Activated CD4-positive, alpha-beta T cell treated with anti-CD3 and anti-CD28 coated beads for 24 hours (primary cell): ENCODE measurements at regions not wholly inside any gene's neighbourhood (a gene's known extent, or its start where the extent isn't known, plus 50 kb on each side); places are given as distances from the start of the nearest gene placed in this dataset.

Experiments used
- DNase-seq, 2 donors: peaks; one replicate each; pipeline ENCODE4 v3.0.0-alpha.2; 2020; ENCODE audit warnings: low read depth in 2 of 2

DNA sequence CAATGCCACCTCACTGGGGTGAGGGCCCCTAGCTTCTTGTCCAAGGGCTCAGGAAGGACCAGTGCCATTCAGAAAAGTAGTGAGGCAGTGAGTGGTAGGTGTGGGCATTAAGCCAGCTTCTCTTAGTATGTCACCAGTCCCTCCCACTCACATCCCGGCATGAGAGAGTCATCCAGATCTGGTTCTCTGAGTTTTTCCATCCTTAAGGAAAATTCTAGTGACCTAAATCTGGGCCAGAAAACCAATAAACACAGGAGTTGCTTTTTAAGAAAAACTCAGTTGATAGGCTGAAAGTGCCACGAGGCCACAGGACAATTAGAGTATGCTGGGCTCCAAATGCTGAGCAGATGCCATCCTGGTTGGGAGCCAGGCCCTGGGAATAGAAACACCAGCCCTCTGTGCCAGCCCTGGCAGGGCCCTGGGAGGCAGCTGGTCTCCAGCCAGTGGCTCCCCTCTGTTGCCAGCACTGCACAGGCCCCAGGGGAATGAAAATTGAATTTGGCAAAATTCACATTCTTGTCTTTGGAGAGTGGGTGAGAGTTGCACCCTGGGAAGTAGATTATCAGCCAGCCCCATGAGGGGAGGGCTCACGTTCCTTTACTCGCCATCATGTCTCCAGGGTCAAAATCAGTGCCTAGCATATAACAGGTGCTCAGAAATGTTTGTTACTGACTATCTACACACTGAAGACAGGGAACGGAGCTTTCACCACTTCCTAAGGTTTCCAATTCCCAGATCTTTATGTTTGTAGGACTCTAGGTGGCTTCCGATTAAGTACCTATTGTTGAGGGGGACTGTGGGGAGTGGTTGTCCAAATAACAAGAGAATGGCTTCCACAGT, 52.8 kb downstream of the FAM43A start:
- no peak for DNase-seq

DNA sequence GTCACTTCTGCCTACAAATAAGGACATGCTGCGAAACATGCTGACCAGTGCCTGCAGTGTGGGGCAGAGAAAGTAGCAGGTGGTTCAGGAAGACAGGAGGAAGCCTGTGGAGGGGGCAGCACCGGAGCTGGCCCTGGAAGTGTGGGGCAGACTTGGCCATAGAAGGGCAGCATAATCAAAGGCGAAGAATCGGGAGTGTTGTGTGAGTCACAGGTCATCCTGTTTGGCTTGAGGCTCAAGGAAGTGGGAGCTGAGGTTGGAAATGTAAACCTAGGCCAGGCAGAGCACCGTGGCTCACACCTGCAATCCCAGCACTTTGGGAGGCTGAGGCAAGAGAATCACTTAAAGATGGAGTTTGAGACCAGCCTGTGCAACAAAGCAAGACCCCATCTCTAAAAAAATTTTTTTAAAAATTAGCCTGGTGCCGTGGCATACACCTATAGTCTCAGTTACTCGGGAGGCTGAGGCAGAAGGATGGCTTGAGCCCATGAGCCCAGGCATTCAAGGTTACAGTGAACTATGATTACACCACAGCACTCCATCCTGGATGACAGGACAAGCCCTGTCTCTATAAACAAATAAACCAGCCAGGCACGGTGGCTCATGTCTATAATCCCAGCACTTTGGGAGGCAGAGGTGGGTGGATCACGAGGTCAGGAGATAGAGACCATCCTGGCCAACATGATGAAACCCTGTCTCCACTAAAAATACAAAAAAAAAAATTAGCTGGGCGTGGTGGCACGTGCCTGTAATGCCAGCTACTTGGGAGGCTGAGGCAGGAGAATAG, 54.0 kb downstream of the FAM43A start:
- DNase-seq = no peak

DNA sequence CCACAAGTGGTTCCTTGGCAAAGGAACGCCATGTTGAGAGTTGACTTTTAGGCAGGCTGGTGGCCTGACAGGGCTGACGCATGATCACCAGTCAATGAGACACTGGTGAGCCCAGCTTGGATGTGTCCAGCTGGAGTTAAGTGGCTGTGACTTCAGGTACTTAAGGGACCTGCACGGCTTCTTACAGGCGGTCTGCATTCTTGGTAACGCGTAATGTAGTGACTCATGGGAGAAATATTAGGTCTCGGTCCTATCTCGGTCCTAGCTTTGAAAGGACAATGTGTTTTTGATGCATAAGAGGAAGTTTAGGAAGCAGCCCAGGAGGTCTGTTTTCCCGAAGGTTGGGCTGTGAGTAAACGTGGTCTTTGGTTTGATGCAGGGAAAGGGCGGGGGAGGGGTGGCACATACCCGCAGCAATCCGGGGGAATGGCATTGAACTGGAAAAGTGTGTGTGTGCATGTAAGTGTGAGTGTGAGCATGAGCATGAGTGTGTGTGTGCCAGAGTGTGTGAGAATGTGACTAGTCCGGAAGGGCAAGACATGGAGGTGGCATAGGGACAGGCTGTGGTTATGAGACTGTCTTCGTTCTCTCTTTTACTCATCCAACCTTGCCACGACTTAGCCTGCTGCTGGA, 55.3 kb downstream of the FAM43A start:
- no peak for DNase-seq

DNA sequence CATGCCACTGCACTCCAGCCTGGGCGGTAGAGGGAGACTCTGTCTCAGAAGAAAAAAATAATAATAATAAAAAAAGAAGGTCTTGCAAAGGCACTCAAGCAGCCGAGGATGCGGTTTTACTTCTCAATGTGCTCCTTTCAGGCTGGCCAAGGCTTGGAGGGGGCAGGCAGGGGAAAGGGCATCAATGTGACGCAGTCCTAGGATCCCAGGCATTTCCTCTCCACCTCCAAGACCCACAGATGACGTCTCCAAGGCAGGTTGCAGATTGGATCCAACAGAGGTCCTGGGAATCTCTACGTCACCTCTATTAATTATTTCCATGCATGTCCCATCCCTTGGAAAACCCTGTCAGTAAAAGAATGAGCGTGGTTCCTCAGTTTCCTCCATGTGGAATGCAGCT, 56.2 kb downstream of the FAM43A start:
- DNase-seq = no peak

DNA sequence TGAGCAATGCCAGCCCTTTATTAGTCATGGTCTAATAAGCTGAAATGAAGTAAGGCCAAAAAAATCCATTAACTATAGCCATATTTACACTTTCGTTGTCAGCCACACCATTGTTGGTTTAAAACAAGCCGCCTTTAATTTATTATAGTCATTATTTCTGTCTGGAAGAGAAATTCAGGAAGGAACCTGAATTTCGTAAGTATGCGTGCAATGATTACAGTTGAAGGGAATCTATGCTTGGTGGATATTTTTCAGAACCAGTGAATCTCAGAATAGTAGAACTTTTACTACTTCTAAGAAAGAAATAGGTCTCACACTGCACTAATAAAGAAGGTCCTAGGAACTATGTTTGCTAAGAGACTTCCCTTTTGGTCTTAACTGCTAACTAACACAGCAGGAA, 59.1 kb downstream of the FAM43A start:
- no peak for DNase-seq

DNA sequence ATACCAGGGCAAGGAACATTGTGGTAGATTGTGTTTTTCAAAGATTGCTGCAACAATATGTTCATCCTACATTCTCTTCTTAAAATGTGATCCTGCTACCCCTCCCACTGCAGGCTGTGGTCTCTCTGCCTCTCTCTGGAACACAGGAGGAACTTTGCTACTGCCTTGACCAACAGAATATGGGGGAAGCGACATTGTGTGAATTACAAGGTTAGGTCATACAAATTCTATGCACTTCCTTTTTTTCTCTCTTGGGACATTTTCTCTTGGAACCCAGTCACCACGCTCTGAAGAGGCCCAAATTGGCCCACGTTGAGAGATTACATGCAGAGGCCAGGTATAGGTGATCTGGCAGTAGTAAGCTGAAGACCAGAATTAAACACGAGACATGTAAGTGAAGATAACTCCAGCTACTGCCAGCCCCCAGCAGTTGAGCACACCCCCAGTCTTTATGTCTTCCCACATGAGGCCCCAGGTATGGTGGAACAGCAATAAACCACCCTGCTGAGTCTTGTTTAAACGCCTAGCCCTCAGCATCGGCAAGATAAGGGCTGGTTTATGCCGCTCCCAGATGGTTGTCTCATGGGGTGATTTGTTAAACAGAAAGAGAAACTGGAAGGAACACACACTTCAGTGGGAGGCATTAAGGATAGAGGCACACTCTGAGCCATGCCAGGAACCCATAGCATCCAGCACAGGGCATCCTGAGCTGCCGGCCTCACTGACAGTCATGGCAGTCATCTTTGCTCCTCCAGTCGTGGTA, 59.9 kb downstream of the FAM43A start:
- DNase-seq = no peak

DNA sequence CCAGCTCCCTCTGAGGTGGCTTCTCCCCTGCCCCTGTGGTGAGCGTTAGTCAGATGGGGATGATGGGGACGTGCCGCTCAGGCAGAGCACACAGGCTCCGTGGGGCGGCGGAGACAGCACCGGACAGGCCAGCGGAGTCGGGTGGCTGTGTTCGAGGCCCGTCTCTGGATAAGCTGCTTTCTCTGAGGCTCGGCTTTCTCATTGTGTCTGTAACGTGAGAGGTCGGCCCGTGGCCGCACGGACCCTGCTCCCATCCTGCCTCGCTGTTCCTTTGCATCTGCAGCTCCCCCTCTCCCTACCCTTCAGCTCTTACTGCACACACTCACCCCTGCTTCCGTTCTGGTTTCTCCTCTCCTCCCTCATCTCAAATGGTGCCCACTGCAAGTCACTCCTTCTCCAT, 62.5 kb downstream of the FAM43A start:
- DNase-seq = no peak

DNA sequence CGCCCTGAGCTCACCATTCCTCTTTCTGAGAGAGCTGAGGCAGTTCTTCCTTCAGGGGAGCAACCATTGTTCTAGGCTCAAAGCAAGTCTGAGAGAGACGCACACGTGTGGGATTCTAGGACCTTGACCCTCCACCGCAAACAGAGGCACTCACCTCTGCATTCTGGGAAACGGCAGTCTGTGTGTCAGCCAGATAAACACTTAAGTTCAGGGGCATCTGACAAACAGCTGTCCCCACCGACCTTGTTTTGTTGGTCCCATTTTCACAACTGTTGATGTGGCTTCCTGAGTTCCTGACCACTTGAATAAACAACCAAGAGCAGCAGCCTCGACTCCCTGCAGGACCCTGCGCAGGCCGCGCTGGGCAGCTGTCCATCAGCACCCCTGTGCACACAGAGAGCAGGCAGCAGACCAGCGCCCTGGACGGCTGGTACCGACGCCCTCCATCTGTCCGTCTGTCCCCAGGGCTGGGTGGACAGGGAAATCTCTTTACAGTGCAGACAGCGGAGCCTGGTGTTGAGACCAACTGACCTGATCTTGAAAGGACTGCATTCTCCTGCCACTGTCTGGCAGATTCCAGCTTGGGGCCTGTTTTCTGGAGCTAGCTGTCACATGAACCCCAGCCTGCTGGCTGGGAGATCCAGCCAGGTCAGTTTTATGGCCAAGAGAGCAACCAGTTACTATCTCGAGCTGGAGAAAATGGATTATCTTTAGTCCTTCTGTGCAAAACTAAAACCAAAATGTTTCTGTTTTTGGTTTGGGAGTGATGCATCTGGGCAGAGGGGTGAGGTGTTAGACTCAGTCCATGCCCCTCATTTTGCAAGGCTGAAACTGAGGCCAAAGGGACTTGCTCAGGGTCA, 64.2 kb downstream of the FAM43A start:
- no peak for DNase-seq

DNA sequence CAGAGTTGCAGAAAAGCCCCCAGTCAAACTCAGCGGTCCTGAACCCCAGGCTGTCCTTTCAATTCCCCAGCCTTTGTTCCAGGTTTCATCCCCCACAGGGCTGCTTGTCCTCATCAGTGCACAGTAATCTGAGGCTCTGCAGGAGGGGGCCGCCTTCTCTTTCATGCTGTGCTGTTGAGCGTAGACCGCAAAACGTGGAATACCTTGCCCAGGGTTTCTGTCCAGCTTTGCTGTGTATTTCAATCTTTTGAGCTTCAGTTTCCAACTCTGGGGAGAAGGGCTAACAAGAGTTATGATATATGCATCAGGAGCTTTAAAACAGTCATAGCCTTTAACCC, 64.8 kb downstream of the FAM43A start:
- DNase-seq = no peak

DNA sequence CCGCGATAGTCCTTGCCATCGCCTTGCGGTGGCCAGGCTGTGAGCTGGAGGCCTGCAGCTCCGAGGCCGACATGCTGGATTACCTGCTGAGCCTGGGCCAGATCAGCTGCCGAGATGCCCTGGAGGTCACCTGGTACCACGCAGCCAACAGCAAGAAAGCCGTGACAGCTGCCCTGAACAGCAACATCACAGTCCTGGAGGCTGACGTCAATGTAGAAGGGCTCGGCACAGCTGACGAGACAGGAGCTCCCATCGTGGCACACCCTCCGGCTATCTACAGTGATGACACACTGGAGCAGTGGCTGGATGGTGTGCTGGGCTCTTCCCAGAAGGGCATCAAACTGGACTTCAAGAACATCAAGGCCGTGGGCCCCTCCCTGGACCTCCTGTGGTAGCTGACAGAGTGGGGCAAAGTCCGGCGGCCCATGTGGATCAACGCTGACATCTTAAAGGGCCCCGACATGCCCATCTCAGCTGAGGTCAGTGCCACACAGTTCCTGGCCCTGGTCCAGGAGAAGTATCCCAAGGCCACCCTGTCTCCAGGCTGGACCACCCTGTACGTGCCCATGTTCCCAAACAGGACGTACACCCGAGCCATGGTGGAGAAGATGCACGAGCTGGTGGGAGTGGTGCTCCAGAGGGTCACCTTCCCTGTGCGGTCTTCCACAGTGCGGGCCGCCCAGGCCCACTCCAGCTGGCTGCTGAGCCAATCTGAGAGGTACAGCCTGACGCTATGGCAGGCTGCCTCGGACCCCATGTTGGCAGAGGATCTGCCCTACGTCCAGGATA, 70.2 kb downstream of the FAM43A start:
- DNase-seq = no peak

DNA sequence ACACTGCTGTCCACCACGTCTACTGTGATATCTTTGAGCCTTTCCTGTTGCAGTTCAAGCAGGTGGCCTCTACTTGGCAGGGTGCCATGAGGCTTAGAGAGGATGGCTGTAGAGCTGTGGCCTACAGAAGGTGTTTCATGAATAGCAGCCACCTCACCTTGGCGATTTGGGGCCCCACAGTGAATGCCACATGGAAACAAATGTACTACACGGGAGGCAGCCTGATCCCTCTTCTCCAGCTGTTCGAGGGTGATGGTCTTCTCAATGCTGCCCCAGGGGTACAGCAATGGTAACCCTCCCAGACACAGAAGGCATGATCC, 70.7 kb downstream of the FAM43A start:
- no peak for DNase-seq

DNA sequence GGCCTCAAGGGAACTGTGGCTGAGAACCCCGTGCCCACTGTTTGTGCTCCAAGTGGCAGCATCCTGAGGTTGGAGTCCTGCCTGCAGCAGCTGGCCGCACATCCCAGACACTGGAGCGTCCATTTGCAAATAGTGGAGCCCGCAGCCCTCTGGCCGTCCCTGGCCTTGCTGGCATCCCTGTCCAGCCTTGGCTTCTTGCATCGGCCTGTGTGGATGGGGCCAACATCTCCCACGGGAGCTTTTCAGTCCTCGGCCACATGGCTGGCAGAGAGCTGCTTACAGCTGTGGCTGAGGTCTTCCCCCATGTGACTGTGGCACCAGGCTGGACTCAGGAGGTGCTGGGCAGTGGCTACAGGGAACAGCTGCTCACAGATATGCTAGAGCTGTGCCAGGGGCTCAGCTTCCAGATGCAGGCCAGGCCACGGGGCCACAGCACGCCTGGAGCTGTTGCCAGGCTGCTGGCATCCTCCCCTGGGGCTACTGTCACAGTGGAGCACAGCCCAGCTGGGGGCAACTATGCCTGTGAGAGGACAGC, 71.2 kb downstream of the FAM43A start:
- no peak for DNase-seq

DNA sequence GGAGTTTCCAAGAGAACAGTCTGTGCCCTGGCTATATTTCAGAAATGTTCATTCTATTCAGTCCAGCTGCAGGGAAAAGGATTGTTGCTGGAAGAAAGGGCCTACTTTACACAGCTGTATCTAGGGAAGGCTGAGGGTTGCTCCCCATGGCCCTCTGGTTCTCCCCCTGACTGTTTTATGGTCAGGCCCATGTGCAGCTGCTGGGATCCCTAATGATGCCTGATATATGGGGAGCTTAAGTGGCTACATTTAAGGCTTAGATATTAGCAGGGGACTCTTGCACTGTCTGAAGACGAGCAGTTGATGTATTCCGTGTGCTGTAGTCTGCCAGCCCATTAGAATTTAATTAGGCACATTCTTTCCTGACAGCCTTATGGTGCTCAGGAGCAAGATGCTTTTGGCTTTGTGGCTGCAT, 72.0 kb downstream of the FAM43A start:
- DNase-seq = no peak

DNA sequence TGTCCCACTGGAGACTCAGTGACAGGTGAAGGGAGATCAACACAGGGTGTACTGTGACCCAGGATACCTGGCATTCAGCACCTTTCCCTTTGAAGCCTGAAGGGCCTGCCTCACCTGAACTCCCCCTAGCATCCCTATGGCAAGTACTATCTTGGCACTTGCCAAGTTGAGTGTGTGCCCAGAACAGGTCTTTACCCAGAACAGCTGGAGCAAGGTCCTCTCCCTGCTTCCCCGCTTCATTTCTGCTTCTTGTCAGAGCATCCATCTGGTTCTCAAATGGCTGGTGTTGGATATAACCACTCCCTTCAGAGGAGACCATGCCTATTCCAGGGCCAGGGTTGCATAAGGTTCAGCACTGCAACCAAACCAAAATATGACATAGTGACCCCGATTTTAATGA, 73.0 kb downstream of the FAM43A start:
- no peak for DNase-seq

DNA sequence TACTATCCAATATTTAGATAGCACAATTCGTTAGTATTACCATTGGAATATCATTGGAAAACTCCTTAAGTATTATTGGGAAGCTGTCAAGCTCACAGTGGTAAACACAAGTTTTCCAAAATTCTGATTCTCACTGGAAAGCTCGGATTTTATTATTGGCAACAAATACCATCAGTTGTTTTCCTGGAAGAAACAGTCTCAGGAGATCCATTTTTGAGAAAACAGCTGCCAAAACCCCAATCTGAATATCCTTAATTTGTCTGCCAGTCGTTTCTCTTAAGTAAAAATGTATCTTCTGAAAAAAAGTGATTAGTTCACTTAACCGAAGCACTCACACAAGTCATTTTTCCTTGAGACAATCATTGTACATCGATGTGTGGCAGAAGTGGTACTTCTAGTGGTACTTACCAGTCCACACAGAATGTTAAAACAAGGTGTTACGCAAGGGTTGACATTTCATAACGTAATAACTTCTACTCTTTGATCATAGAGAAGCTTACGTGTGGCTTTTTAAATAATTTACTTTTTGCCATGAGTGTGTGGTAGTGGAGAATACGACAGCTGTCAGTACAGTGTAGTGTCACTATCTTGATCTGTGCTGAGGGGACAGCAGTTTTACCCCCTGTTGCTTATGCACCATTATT, 74.9 kb downstream of the FAM43A start:
- DNase-seq = no peak

DNA sequence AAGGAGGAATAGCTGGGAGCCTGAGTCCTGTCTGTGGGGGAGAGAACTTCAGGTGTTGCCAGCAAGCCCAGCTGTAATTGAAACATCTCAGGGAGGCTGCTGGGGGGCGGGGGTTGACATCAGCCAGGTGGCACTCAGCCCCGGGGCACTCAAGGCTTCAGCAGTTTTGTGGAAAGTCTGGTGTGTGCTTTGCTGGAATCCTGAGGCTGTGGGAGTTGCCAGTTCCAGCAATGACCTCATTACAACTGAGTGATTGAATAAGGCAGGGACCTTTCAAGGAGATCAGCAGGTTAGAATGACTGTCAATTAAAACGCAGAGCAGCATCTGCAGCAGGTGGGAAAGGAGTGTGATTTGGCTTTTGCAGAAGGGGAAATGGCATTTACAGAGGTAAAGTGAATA, 75.7 kb downstream of the FAM43A start:
- DNase-seq = no peak

DNA sequence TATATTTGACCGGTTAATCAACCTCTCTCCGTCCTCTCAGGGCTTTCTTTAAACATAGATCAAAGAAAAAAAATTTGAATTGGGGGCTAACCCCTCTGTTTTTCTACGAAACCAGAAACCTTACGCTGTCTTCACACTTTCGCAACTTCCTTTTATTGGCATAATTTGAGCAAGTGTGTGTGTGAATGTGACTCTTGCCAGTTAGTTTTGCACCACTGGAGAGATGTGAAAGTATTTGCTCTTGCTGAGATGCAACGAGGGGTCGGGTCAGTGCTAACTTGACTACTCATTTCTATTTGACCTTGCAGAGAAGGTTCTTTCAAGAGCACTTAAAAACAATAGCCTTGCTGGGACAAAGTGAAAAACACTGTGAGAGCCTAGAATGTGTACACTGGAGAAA, 81.2 kb downstream of the FAM43A start:
- no peak for DNase-seq

DNA sequence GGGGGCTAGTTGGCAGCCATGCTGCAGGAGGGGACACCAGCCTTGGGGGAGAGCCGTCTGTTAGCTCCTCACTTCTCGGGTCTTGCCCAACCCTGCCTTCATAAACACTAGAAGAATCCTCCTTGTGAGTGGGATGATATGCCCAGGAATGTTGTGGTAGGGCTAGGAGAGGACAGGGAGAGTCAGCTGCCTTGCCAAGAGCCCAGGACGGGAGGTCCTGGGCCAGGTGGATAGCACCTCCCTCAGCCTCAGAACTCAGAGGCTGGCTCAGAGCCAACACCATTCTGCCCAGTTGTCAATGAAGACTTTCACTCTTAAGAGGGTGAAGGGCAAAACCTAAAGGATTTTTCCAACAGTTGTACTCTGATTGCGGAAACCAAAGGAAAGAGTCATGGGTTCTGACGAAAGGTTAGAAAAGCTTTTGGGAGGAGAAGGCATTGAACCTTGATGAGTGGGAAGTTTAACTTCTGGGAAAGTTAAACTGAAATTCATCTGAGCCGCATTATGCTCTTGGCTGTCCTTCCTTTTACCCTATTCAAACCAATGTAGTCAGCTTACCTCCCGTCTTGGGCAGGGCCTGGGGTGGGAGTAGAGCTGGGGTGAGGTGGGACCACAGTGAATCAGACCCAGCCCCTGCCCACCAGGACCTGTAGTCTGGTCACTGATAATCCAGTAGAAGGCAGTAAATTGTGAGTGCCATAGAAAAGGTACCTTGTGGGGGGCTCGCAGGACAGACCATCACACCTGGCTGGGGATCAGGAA, 81.9 kb downstream of the FAM43A start:
- DNase-seq = no peak

DNA sequence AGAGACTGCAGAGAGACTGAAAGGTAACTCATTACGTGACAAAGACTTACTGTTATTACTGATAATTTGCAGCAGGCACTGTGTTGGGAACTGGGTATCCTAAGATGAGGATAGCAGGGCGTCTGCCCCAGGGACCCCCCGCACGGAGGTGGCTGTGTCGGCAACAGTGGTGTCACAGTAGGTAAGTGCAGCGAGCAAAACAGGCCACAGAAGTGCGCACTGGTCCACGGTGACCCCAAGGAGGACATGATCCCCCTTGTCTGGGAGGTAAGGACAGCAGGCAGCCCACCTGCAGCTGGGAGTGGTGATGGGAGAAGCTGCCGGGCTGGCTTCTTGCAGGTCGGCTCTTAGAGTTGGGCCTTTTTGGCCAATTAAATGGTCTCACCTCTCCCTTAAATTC, 82.9 kb downstream of the FAM43A start:
- DNase-seq = no peak
